Loucy (cell line): ENCODE measurements at regions not wholly inside any gene's neighbourhood (a gene's known extent, or its start where the extent isn't known, plus 50 kb on each side); places are given as distances from the start of the nearest gene placed in this dataset.

Experiments
- H2AFZ ChIP-seq: fragments of 200-600 bp; sonication (generic); 2 replicates; pipeline ENCODE4 v1.6.0; 2016; ENCODE audit warnings: antibody characterized with exemption, mild to moderate bottlenecking, low read length, moderate library complexity
- H3F3A ChIP-seq: fragments of 200-600 bp; 2 replicates; pipeline ENCODE4 v1.6.0; 2016; ENCODE audit warnings: antibody characterized with exemption, low read depth, mild to moderate bottlenecking
- H3K27me3 ChIP-seq: fragments of 200-600 bp; sonication (generic); 2 replicates; pipeline ENCODE4 v1.6.1; 2014; ENCODE audit warnings: low read length, mild to moderate bottlenecking; ENCODE audit not compliant: insufficient read depth, poor library complexity, severe bottlenecking
- H3K36me3 ChIP-seq: fragments of 200-600 bp; sonication (generic); 2 replicates; pipeline ENCODE4 v1.6.1; 2016; ENCODE audit warnings: low read length; ENCODE audit not compliant: insufficient read depth
- H3K4me1 ChIP-seq: fragments of 200-600 bp; sonication (generic); 2 replicates; pipeline ENCODE4 v1.5.1; 2014; ENCODE audit warnings: low read length, mild to moderate bottlenecking; ENCODE audit not compliant: insufficient read depth, poor library complexity, severe bottlenecking
- H3K4me2 ChIP-seq: fragments of 200-600 bp; sonication (generic); 2 replicates; pipeline ENCODE4 v1.6.0; 2014; ENCODE audit warnings: antibody characterized with exemption, low read length, low read depth, mild to moderate bottlenecking; ENCODE audit not compliant: poor library complexity, severe bottlenecking
- H3K4me3 ChIP-seq: fragments of 200-600 bp; sonication (generic); 2 replicates; pipeline ENCODE4 v1.5.1; 2014; ENCODE audit warnings: low read length, mild to moderate bottlenecking, mixed read lengths; ENCODE audit not compliant: poor library complexity, severe bottlenecking
- H3K79me2 ChIP-seq: fragments of 200-600 bp; sonication (generic); 2 replicates; pipeline ENCODE4 v1.6.1; 2014; ENCODE audit warnings: low read length; ENCODE audit not compliant: insufficient read depth
- H3K9ac ChIP-seq: fragments of 200-600 bp; sonication (generic); 2 replicates; pipeline ENCODE4 v1.6.0; 2014; ENCODE audit warnings: mild to moderate bottlenecking, low read depth, low read length, moderate library complexity; ENCODE audit not compliant: poor library complexity, severe bottlenecking
- H3K9me2 ChIP-seq: fragments of 200-600 bp; sonication (generic); replicated peaks from 2 replicates; pipeline ENCODE4 v1.6.1; 2016; ENCODE audit warnings: low read depth, low read length, mixed read lengths
- H3K9me3 ChIP-seq: fragments of 200-600 bp; sonication (generic); 2 replicates; pipeline ENCODE4 v1.6.1; 2014; ENCODE audit warnings: mild to moderate bottlenecking, antibody characterized with exemption, low read length, low read depth; ENCODE audit not compliant: insufficient read depth
- H4K20me1 ChIP-seq: fragments of 200-600 bp; sonication (generic); 2 replicates; pipeline ENCODE4 v1.6.0; 2014; ENCODE audit warnings: antibody characterized with exemption, low read length, mild to moderate bottlenecking; ENCODE audit not compliant: insufficient read depth, poor library complexity, severe bottlenecking
- EZH2phosphoT487 ChIP-seq: fragments of 200-600 bp; IDR thresholded peaks from 2 replicates; pipeline ENCODE4 v1.6.1; 2018; ENCODE audit warnings: antibody characterized with exemption, mild to moderate bottlenecking, moderate library complexity, borderline replicate concordance
- TF ChIP-seq, protein P1 (sequence below): fragments of 200-600 bp; sonication (generic); conservative IDR thresholded peaks from 2 replicates; pipeline ENCODE4 v1.5.1; 2014; ENCODE audit warnings: mild to moderate bottlenecking, antibody characterized with exemption, low read length

DNA sequence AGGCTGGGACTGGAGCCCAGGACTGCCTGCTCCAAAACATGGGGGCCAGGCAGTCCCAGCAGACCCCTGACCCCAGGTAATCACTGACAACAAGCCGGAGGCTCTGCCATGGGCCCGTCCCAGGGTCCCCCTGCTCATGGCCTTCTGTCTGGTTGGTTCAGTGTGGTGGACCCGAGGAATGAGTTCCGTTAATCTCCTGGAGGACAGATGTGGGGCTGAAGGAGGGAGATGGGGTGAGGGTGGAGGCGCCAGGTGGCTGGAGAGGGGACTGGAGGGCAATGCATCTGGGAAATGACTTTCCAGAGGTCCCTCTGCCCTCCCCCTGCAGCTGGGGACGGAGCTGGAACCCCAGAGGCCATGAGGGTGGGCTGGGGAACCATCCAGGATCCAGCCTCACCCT is 103.2 kb downstream of the EBNA1BP2 start:
- Histone ChIP-seq H3K79me2 (no peaks in the 10 kb centered on the region), H3K4me3 (no peak overlapping the region), H3K4me1 (no peaks in the 10 kb centered on the region), H3K36me3 (no peaks in the 10 kb centered on the region), H3K9me2 (no peaks in the 10 kb centered on the region), H3K27me3 (no peaks in the 10 kb centered on the region), H4K20me1 (no peaks in the 10 kb centered on the region), H3K9me3 (no peaks in the 10 kb centered on the region), H3K9ac (no peak overlapping the region), H3F3A (no peaks in the 10 kb centered on the region), H3K4me2 (no peak overlapping the region), H2AFZ (no peak overlapping the region)
- TF ChIP-seq, protein P1, sequence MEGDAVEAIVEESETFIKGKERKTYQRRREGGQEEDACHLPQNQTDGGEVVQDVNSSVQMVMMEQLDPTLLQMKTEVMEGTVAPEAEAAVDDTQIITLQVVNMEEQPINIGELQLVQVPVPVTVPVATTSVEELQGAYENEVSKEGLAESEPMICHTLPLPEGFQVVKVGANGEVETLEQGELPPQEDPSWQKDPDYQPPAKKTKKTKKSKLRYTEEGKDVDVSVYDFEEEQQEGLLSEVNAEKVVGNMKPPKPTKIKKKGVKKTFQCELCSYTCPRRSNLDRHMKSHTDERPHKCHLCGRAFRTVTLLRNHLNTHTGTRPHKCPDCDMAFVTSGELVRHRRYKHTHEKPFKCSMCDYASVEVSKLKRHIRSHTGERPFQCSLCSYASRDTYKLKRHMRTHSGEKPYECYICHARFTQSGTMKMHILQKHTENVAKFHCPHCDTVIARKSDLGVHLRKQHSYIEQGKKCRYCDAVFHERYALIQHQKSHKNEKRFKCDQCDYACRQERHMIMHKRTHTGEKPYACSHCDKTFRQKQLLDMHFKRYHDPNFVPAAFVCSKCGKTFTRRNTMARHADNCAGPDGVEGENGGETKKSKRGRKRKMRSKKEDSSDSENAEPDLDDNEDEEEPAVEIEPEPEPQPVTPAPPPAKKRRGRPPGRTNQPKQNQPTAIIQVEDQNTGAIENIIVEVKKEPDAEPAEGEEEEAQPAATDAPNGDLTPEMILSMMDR = no peak
- TF ChIP-seq EZH2phosphoT487 = no peak

DNA sequence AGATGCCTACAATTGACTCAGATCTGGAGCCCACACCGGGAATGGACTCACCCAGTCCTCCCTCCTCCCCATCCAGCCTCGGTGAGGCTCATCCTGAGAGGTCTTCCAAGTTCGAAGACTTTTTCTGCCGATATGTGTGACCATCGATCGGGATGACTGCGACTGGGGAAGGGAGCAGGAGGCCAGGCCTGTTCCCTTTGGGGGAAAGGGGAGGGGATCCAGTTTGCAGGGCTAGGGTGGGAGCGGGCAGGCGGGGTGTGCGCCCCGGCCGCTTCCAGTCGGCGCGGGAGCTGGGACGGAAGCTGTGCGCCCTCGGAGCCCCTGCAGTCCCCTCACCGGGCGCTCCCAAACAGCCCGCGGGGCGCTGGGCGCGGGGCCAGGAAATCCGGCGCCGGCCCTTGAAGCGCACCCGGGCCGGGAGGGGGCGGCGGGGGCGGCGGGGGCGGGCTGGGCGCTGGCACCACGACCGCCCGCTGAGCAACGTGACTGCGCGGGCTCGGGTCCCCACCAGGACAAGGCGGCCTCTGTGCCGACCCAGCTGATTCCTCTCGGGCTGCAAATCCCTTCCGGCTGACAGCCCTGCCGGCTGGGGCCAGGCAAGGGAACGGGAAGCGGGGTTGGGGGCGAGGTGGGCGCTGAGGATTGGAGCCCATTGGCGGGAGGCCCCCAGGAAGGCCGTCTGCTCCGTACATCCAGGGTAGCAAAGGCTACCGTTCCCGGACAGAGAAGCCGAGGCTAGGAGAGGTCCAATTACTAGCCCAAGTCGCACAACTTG is 103.9 kb downstream of the EBNA1BP2 start:
- H3K36me3 ChIP-seq = no peaks in the 10 kb centered on the region
- no peaks in the 10 kb centered on the region for H3K4me1 ChIP-seq
- H4K20me1 ChIP-seq = no peaks in the 10 kb centered on the region
- no peaks in the 10 kb centered on the region for H3K9me2 ChIP-seq
- H3K79me2 ChIP-seq = no peaks in the 10 kb centered on the region
- no peaks in the 10 kb centered on the region for H3K9me3 ChIP-seq
- H3F3A ChIP-seq = no peaks in the 10 kb centered on the region
- no peak overlapping the region for H3K4me3 ChIP-seq
- no peak overlapping the region for H3K4me2 ChIP-seq
- H3K9ac ChIP-seq = no peak overlapping the region
- no peak for TF ChIP-seq EZH2phosphoT487
- TF ChIP-seq, protein P1 = no peak
- no peak overlapping the region for H2AFZ ChIP-seq
- H3K27me3 ChIP-seq = no peaks in the 10 kb centered on the region

DNA sequence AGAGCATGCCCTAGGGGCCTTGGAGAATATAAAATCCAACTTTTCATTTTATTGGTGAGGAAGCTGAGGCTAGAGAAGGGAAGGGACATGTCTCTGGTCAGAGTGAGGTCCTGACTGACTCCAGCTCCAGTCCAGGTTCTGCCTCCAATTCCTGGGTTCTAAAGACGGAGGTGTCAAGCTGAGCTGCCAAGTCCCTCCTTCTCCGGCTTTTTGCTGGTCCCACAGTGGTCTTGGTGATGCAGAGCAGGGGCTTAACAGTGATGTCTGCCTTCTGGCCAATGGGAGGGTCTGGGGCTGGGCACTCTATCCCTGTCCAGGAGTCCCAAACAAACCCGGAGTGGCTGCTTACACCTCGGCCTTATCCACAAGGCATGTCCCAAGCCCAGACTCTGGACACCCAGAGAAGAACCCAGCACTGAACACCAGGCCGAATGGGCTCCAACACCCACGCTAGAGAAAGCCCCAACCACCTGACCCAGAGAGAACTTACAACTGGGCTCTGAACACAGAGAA is 104.8 kb downstream of the EBNA1BP2 start:
- Histone ChIP-seq H3K9me3 (no peaks in the 10 kb centered on the region), H3K36me3 (no peaks in the 10 kb centered on the region), H3K4me2 (no peak overlapping the region), H3K4me1 (no peaks in the 10 kb centered on the region), H3F3A (no peaks in the 10 kb centered on the region), H3K27me3 (no peaks in the 10 kb centered on the region), H3K79me2 (no peaks in the 10 kb centered on the region), H3K4me3 (no peak overlapping the region), H3K9ac (no peak overlapping the region), H4K20me1 (no peaks in the 10 kb centered on the region), H3K9me2 (no peaks in the 10 kb centered on the region), H2AFZ (no peak overlapping the region)
- TF ChIP-seq, protein P1 = no peak
- TF ChIP-seq EZH2phosphoT487 = no peak
